Parathyroid adenoma (tissue), 2 donors: ENCODE measurements at regions not wholly inside any gene's neighbourhood (a gene's known extent, or its start where the extent isn't known, plus 50 kb on each side); places are given as distances from the start of the nearest gene placed in this dataset.
"Not testable (repeated sequence)": the region's sequence is repeated elsewhere in the genome, so short reads cannot be mapped to it uniquely, and the experiment has no call there.

Experiments
- H2AFZ ChIP-seq: fragments of 300-600 bp; sonication (generic); one replicate; pipeline ENCODE4 v1.7.0; 2017; ENCODE audit warnings: antibody characterized with exemption, mild to moderate bottlenecking
- H3K27ac ChIP-seq: fragments of 300-600 bp; sonication (generic); one replicate; pipeline ENCODE4 v1.7.0; 2017
- H3K27me3 ChIP-seq: fragments of 300-600 bp; sonication (generic); one replicate; pipeline ENCODE4 v1.7.0; 2017; ENCODE audit warnings: low read length; ENCODE audit not compliant: control insufficient read depth, insufficient read depth
- H3K36me3 ChIP-seq: fragments of 300-600 bp; sonication (generic); one replicate; pipeline ENCODE4 v1.7.0; 2017; ENCODE audit warnings: low read length; ENCODE audit not compliant: control insufficient read depth, insufficient read depth
- H3K4me1 ChIP-seq: fragments of 300-600 bp; sonication (generic); one replicate; pipeline ENCODE4 v1.7.0; 2017; ENCODE audit warnings: control low read depth
- H3K4me2 ChIP-seq: fragments of 300-600 bp; sonication (generic); one replicate; pipeline ENCODE4 v1.7.0; 2017; ENCODE audit warnings: low read length
- H3K4me3 ChIP-seq: fragments of 300-600 bp; sonication (generic); one replicate; pipeline ENCODE4 v1.7.0; 2017; ENCODE audit warnings: low read depth, low read length
- H3K79me2 ChIP-seq: fragments of 300-600 bp; sonication (generic); one replicate; pipeline ENCODE4 v1.7.0; 2017; ENCODE audit warnings: control low read depth
- H3K9ac ChIP-seq: fragments of 300-600 bp; sonication (generic); one replicate; pipeline ENCODE4 v1.7.0; 2017; ENCODE audit warnings: mild to moderate bottlenecking
- H3K9me3 ChIP-seq: fragments of 300-600 bp; sonication (generic); one replicate; pipeline ENCODE4 v1.7.0; 2017; ENCODE audit warnings: low read length; ENCODE audit not compliant: control insufficient read depth
- TF ChIP-seq, protein P1 (sequence below): fragments of 300-600 bp; sonication (generic); IDR thresholded peaks from one replicate; pipeline ENCODE4 v1.7.0; 2017; ENCODE audit warnings: antibody characterized with exemption, mild to moderate bottlenecking
- donor health status: primary hyperparathyroidism.

GRCh38 chr3:73144828-73145227 is 83.4 kb downstream of the EBLN2 start:
- no peak overlapping the region for H3K27ac ChIP-seq
- no peaks in the 10 kb centered on the region for H3K27me3 ChIP-seq
- TF ChIP-seq, protein P1, sequence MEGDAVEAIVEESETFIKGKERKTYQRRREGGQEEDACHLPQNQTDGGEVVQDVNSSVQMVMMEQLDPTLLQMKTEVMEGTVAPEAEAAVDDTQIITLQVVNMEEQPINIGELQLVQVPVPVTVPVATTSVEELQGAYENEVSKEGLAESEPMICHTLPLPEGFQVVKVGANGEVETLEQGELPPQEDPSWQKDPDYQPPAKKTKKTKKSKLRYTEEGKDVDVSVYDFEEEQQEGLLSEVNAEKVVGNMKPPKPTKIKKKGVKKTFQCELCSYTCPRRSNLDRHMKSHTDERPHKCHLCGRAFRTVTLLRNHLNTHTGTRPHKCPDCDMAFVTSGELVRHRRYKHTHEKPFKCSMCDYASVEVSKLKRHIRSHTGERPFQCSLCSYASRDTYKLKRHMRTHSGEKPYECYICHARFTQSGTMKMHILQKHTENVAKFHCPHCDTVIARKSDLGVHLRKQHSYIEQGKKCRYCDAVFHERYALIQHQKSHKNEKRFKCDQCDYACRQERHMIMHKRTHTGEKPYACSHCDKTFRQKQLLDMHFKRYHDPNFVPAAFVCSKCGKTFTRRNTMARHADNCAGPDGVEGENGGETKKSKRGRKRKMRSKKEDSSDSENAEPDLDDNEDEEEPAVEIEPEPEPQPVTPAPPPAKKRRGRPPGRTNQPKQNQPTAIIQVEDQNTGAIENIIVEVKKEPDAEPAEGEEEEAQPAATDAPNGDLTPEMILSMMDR = no peak
- no peak overlapping the region for H3K4me3 ChIP-seq
- no peaks in the 10 kb centered on the region for H3K4me1 ChIP-seq
- no peaks in the 10 kb centered on the region for H3K9me3 ChIP-seq
- no peak overlapping the region for H2AFZ ChIP-seq
- no peaks in the 10 kb centered on the region for H3K36me3 ChIP-seq
- H3K4me2 ChIP-seq = no peak overlapping the region
- H3K79me2 ChIP-seq = no peaks in the 10 kb centered on the region
- no peak overlapping the region for H3K9ac ChIP-seq

DNA sequence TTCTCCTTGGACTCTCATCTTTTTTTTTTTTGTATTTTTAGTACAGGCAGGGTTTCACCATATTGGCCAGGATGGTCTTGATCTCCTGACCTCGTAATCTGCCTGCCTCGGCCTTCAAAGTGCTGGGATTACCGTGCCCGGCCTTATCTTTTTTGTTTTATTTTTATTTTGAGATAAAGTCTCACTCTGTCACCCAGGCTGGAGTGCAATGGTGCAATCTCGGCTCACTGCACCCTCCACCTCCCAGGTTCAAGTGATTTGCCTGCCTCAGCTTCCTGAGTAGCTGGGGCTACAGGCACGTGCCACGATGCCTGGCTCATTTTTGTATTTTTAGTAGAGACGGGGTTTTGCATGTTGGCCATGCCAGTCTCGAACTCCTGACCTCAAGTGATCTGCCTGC is 86.0 kb downstream of the EBLN2 start:
- not testable (repeated sequence) for H2AFZ ChIP-seq, H3K9ac ChIP-seq, H3K4me1 ChIP-seq, H3K27ac ChIP-seq, H3K79me2 ChIP-seq, H3K27me3 ChIP-seq, H3K9me3 ChIP-seq, H3K4me2 ChIP-seq, H3K36me3 ChIP-seq, H3K4me3 ChIP-seq

DNA sequence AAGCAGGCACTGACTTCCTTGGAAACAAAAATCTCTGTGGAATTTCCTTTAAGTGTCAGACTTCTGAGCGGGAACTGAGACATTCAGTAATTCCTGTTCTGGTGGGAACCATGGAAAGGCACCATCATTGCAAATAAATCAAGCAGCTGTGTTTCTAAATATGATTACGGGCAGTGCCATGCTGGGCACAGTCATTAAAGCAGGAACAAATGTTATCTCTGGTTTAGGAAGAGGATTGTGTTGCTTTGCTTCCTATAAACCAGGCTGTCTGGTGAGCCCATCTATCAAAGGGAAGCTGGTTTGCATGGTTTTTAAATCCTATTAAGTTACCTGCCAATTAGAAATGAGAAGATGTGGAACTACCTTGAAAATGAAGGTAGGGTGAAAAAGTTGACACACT is 86.7 kb downstream of the EBLN2 start:
- Histone ChIP-seq H3K4me2 (no peak overlapping the region), H3K9me3 (no peaks in the 10 kb centered on the region), H3K36me3 (no peaks in the 10 kb centered on the region), H3K9ac (no peak overlapping the region), H2AFZ (no peak overlapping the region), H3K4me1 (no peaks in the 10 kb centered on the region), H3K27ac (no peak overlapping the region), H3K79me2 (no peaks in the 10 kb centered on the region), H3K4me3 (no peak overlapping the region), H3K27me3 (no peaks in the 10 kb centered on the region)
- TF ChIP-seq, protein P1 = no peak

GRCh38 chr3:73148682-73149081 is 87.2 kb downstream of the EBLN2 start:
- Histone ChIP-seq H3K4me1 (no peaks in the 10 kb centered on the region), H3K4me3 (no peak overlapping the region), H3K9ac (no peak overlapping the region), H3K79me2 (no peaks in the 10 kb centered on the region), H3K9me3 (no peaks in the 10 kb centered on the region), H3K27ac (no peak overlapping the region), H3K27me3 (no peaks in the 10 kb centered on the region), H2AFZ (no peak overlapping the region), H3K36me3 (no peaks in the 10 kb centered on the region), H3K4me2 (no peak overlapping the region)
- TF ChIP-seq, protein P1 = no peak

DNA sequence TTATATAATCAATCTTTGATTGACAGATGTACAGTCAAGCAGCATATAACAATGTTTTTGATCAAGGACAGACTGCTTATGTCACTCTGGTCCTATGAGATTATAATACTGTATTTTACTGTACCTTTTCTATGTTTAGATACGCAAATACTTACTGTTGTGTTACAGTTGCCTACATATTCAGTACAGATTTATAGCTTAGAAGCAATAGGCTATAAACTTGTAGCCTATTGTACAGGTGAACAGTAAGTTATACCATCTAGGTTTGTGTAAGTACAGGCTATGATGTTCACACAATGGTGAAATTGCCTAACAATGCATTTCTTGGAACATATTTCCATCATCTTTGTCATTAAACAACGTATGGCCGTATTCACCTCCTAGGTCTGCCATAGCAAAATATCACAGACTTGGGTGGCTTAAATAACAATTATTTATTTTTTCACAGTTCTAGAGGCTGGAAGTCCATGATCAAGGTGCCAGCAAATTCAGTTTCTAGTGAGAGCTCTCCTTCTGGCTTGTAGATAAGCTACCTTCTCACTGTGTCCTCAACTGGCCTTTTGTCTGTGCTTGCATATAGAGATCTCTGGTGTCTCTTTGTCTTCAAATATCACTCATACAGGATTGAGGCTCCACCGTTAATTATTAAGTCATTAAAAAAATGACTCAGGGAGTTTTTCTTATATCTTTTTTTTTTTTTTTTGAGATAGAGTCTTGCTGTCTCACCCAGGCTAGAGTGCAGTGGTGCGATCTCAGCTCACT is 89.1 kb downstream of the EBLN2 start:
- TF ChIP-seq, protein P1 = no peak
- Histone ChIP-seq H2AFZ (no peak overlapping the region), H3K9ac (no peak overlapping the region), H3K27ac (no peak overlapping the region), H3K79me2 (no peaks in the 10 kb centered on the region), H3K9me3 (no peaks in the 10 kb centered on the region), H3K4me3 (no peak overlapping the region), H3K36me3 (no peaks in the 10 kb centered on the region), H3K4me1 (no peaks in the 10 kb centered on the region), H3K4me2 (no peak overlapping the region), H3K27me3 (no peaks in the 10 kb centered on the region)

- H3K27me3 ChIP-seq, H3K27ac ChIP-seq, H2AFZ ChIP-seq, H3K4me1 ChIP-seq, H3K4me3 ChIP-seq, H3K4me2 ChIP-seq, H3K9ac ChIP-seq, H3K79me2 ChIP-seq, H3K36me3 ChIP-seq, H3K9me3 ChIP-seq: not testable (repeated sequence)
These were observed 91.1 kb downstream of the EBLN2 start for GRCh38 chr3:73152571-73152970.

- not testable (repeated sequence) for H3K36me3 ChIP-seq, H3K27ac ChIP-seq, H3K4me3 ChIP-seq, H3K79me2 ChIP-seq, H2AFZ ChIP-seq, H3K27me3 ChIP-seq, H3K4me1 ChIP-seq, H3K4me2 ChIP-seq, H3K9ac ChIP-seq, H3K9me3 ChIP-seq
These were observed 91.6 kb downstream of the EBLN2 start for GRCh38 chr3:73153057-73153456.

DNA sequence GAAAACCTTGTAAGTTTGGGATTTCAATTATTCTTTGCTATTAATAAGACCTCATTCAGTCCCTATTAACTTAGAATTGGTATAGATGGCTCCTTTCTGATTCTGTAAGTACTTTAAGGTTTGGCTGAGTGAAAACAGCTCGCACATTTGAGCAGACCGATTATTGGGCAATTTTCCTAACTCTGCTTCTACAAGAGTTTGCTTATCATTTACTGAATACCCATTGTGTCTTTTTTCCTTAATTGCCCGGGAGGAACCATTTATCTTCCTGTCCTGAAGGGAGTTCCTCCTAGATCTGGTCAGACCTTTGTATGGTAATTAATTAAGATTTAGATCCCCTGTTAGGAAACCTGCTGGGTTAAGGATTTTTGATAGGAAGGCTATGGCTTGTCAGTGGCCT is 92.8 kb downstream of the EBLN2 start:
- not testable (repeated sequence) for H3K27me3 ChIP-seq, H3K4me1 ChIP-seq, H2AFZ ChIP-seq, H3K4me3 ChIP-seq, H3K79me2 ChIP-seq, H3K9me3 ChIP-seq, H3K9ac ChIP-seq, H3K4me2 ChIP-seq, H3K27ac ChIP-seq, H3K36me3 ChIP-seq
